Cardiac muscle cell (in vitro differentiated cells and primary cell): ENCODE measurements at regions not wholly inside any gene's neighbourhood (a gene's known extent, or its start where the extent isn't known, plus 50 kb on each side); places are given as distances from the start of the nearest gene placed in this dataset.
"Not testable (repeated sequence)": the region's sequence is repeated elsewhere in the genome, so short reads cannot be mapped to it uniquely, and the experiment has no call there.

Experiments used
- DNase-seq, 2 donors: peaks; one replicate each; pipeline versions ENCODE4 v3.0.0 to v3.0.0-alpha.2; 2010 to 2017; ENCODE audit warnings: low read depth in 1 of 2, low spot score in 1 of 2
- H3K27ac ChIP-seq: fragments of 200-600 bp; sonication (generic); 2 replicates; pipeline ENCODE4 v1.5.1; 2016
- H3K27me3 ChIP-seq: fragments of 200-600 bp; sonication (generic); 2 replicates; pipeline ENCODE4 v1.6.0; 2016; ENCODE audit warnings: control low read depth
- H3K36me3 ChIP-seq: fragments of 200-600 bp; sonication (generic); 2 replicates; pipeline ENCODE4 v1.5.1; 2016; ENCODE audit warnings: control low read depth
- H3K4me1 ChIP-seq: fragments of 200-600 bp; sonication (generic); 2 replicates; pipeline ENCODE4 v1.8.1; 2017; ENCODE audit warnings: low read depth, mild to moderate bottlenecking, mixed run types
- H3K4me3 ChIP-seq: fragments of 200-600 bp; sonication (generic); 2 replicates; pipeline ENCODE4 v1.5.1; 2016; ENCODE audit warnings: mild to moderate bottlenecking
- H3K9me3 ChIP-seq: fragments of 200-600 bp; sonication (generic); 2 replicates; pipeline ENCODE4 v1.5.1; 2017; ENCODE audit warnings: low read depth, mild to moderate bottlenecking, control low read depth
- CTCF ChIP-seq: IDR thresholded peaks from 2 replicates; pipeline ENCODE4 v1.5.1; 2012; ENCODE audit warnings: low read depth, mild to moderate bottlenecking, low read length

DNA sequence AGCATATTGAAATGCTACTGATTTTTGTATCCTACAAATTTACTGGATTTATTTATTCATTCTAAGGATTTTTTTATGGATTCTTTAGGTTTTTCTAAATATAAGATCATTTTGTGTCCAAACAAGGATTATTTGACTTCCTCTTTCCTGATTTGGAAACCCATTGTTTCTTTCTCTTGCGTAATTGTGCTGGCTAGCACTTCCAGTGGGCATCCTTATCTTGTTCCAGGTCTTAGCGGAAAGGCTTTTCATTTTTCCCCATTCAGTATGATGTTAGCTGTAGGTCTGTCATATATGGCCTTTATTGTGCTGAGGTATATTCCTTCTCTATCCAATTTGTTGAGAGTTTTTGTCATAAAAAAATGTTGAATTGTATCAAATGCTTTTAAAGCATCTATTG lies 57.2 kb upstream of the RHOJ start:
- Histone ChIP-seq H3K27ac (no peak overlapping the region), H3K36me3 (no peaks in the 10 kb centered on the region), H3K9me3 (no peaks in the 10 kb centered on the region), H3K27me3 (no peaks in the 10 kb centered on the region), H3K4me1 (no peaks in the 10 kb centered on the region), H3K4me3 (no peak overlapping the region)
- TF ChIP-seq CTCF: no peak
- DNase-seq: peak in 1 of 2 donors; percentile 74

DNA sequence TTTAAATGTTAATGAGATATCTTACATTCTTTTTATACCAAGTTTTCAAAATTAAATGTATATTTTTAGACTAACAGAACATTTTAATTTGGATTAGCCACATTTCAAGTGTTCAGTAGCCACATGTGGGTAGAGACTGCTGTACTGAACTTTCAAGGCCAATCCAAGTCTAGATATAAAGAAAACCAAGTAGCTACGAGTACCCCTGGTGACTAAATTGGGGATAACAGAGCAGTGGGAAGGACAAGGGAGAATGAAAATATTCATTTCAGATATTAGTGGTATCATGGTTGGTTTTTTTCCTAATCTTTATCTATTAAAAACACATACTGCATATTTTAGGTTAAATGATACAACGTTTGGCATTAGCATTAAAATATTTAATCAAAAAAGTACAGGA lies 69.4 kb upstream of the RHOJ start:
- Histone ChIP-seq H3K4me1 (no peaks in the 10 kb centered on the region), H3K9me3 (no peaks in the 10 kb centered on the region), H3K4me3 (no peak overlapping the region), H3K27ac (no peak overlapping the region), H3K27me3 (no peaks in the 10 kb centered on the region), H3K36me3 (no peaks in the 10 kb centered on the region)
- DNase-seq: peak; percentile 29 to 31
- peak; percentile 49 for TF ChIP-seq CTCF

DNA sequence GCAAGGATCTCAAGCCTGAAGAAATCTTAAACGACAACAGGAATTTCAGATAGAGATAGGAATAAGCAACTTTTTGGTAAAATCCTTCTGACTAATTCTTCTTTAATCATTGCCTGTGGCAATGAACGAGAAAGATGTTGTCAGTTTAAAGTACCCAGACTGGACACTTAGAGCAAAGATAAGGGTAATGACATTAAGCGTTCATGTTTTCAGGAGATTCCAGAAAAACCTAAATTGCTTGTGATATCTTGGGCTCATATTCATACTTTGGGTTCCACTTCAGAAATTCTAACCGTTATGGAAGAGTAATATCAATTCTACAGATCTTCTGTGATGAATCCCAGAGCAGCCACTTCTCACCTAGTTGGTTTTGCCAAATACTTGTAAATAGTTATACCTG lies 73.7 kb upstream of the RHOJ start:
- Histone ChIP-seq H3K4me3 (no peak overlapping the region), H3K4me1 (no peaks in the 10 kb centered on the region), H3K27me3 (no peaks in the 10 kb centered on the region), H3K27ac (no peak overlapping the region), H3K36me3 (no peaks in the 10 kb centered on the region), H3K9me3 (no peaks in the 10 kb centered on the region)
- TF ChIP-seq CTCF: no peak
- no peak for DNase-seq

DNA sequence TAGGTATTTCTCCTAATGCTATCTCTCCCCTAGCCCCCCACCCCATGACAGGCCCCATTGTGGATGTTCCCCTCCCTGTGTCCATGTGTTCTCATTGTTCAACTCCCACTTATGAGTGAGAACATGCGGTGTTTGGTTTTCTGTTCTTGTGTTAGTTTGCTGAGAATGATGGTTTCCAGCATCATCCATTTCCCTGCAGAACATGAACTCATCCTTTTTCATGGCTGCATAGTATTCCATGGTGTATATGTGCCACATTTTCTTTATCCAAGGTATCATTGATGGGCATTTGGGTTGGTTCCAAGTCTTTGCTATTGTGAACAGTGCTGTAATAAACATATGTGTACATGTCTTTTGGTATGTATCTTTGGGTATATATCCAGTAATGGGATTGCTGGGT lies 61.2 kb upstream of the KCNH5 start:
- H3K27ac ChIP-seq, H3K4me1 ChIP-seq, H3K4me3 ChIP-seq, H3K27me3 ChIP-seq, DNase-seq, H3K36me3 ChIP-seq, H3K9me3 ChIP-seq: not testable (repeated sequence)

- Histone ChIP-seq H3K9me3 (no peaks in the 10 kb centered on the region), H3K27ac (no peak overlapping the region), H3K4me1 (no peaks in the 10 kb centered on the region), H3K27me3 (no peaks in the 10 kb centered on the region), H3K4me3 (no peak overlapping the region), H3K36me3 (no peaks in the 10 kb centered on the region)
- no peak for DNase-seq
- no peak for TF ChIP-seq CTCF
Measured at GRCh38 chr14:63100552-63100951, 55.3 kb upstream of the KCNH5 start.

GRCh38 chr14:63096186-63096585 lies 50.9 kb upstream of the KCNH5 start:
- Histone ChIP-seq H3K27me3 (no peaks in the 10 kb centered on the region), H3K27ac (no peak overlapping the region), H3K9me3 (no peaks in the 10 kb centered on the region), H3K4me3 (no peak overlapping the region), H3K4me1 (no peaks in the 10 kb centered on the region), H3K36me3 (no peaks in the 10 kb centered on the region)
- DNase-seq: no peak
- no peak for TF ChIP-seq CTCF
